WTC11 (cell line): ENCODE measurements at regions not wholly inside any gene's neighbourhood (a gene's known extent, or its start where the extent isn't known, plus 50 kb on each side); places are given as distances from the start of the nearest gene placed in this dataset.

Experiments
- ATAC-seq: fragments of 200-7000 bp; cut with Tn5 transposase; 2 replicates; pipeline ENCODE4 v1.10.0; 2021; ENCODE audit warnings: mild to moderate bottlenecking, moderate library complexity
- CTCF ChIA-PET: fragments of 300-600 bp; sonication (Branson Sonifier 250); formaldehyde crosslinking; loops from one replicate; lab custom pipeline; 2021; ENCODE audit warnings: antibody characterized with exemption; lab: Charles Lee
- POLR2A ChIA-PET: fragments of 350-600 bp; sonication (Branson Sonifier 250); formaldehyde crosslinking; loops from one replicate; lab custom pipeline; 2021; ENCODE audit warnings: antibody characterized with exemption; lab: Charles Lee
- DNase-seq: peaks from one replicate; pipeline ENCODE4 v3.0.0; 2021; ENCODE audit warnings: low spot score
- H3K27ac Mint-ChIP-seq: 2 replicates; pipeline ENCODE4 v1.8.0; 2021; ENCODE audit warnings: mixed read lengths
- H3K27me3 Mint-ChIP-seq: 2 replicates; pipeline ENCODE4 v1.8.0; 2021; ENCODE audit warnings: low read depth, mild to moderate bottlenecking, moderate library complexity, mixed read lengths
- H3K36me3 Mint-ChIP-seq: 2 replicates; pipeline ENCODE4 v1.8.0; 2021; ENCODE audit warnings: mixed read lengths
- H3K4me1 Mint-ChIP-seq: 2 replicates; pipeline ENCODE4 v1.8.0; 2022; ENCODE audit warnings: mixed read lengths
- H3K4me3 Mint-ChIP-seq: 2 replicates; pipeline ENCODE4 v1.8.0; 2021; ENCODE audit warnings: mild to moderate bottlenecking, moderate library complexity, mixed read lengths
- H3K9me3 Mint-ChIP-seq: 2 replicates; pipeline ENCODE4 v1.8.0; 2021; ENCODE audit warnings: mixed read lengths
- ELF4 ChIP-seq: sonication (generic); formaldehyde crosslinking; IDR thresholded peaks from 2 replicates; pipeline ENCODE4 v1.8.1; 2022; ENCODE audit warnings: low read depth, mild to moderate bottlenecking, moderate library complexity, missing genetic modification reagents
- ESRRA ChIP-seq: sonication (generic); formaldehyde crosslinking; IDR thresholded peaks from 2 replicates; pipeline ENCODE4 v1.8.1; 2022; ENCODE audit warnings: mild to moderate bottlenecking, missing genetic modification reagents, borderline replicate concordance
- FOXP1 ChIP-seq: sonication (generic); formaldehyde crosslinking; IDR thresholded peaks from 2 replicates; pipeline ENCODE4 v1.8.0; 2022; ENCODE audit warnings: missing genetic modification reagents, mild to moderate bottlenecking, moderate library complexity, borderline replicate concordance
- HMGA2 ChIP-seq: fragments of 250-450 bp; sonication (Bioruptor Pico); IDR thresholded peaks from 2 replicates; pipeline ENCODE4 v1.4.0; 2021; ENCODE audit warnings: mild to moderate bottlenecking, moderate library complexity
- IRF2 ChIP-seq: sonication (generic); formaldehyde crosslinking; IDR thresholded peaks from 2 replicates; pipeline ENCODE4 v1.8.0; 2022; ENCODE audit warnings: low read depth, missing genetic modification reagents, borderline replicate concordance
- NFE2L1 ChIP-seq: sonication (generic); formaldehyde crosslinking; IDR thresholded peaks from 2 replicates; pipeline ENCODE4 v1.8.1; 2023; ENCODE audit warnings: missing genetic modification reagents
- RORB ChIP-seq: fragments of 250-450 bp; sonication (Bioruptor Pico); IDR thresholded peaks from 2 replicates; pipeline ENCODE4 v1.9.0; 2021; ENCODE audit warnings: mild to moderate bottlenecking
- TEAD4 ChIP-seq: sonication (generic); formaldehyde crosslinking; IDR thresholded peaks from 2 replicates; pipeline ENCODE4 v1.8.0; 2022; ENCODE audit warnings: mild to moderate bottlenecking, missing genetic modification reagents
- ZNF317 ChIP-seq: sonication (generic); formaldehyde crosslinking; IDR thresholded peaks from 2 replicates; pipeline ENCODE4 v1.8.1; 2023; ENCODE audit warnings: low read depth, mild to moderate bottlenecking, moderate library complexity, missing genetic modification reagents, borderline replicate concordance
- ZNF671 ChIP-seq: fragments of 250-450 bp; sonication (Bioruptor Pico); IDR thresholded peaks from 2 replicates; pipeline ENCODE4 v1.8.0; 2021; ENCODE audit warnings: mild to moderate bottlenecking
- TF ChIP-seq, protein P1 (sequence below): sonication (generic); formaldehyde crosslinking; IDR thresholded peaks from 2 replicates; pipeline ENCODE4 v1.8.1; 2022; ENCODE audit warnings: mild to moderate bottlenecking, missing genetic modification reagents, moderate library complexity, borderline replicate concordance
- TF ChIP-seq, protein P2 (sequence below): sonication (generic); formaldehyde crosslinking; IDR thresholded peaks from 2 replicates; pipeline ENCODE4 v1.8.0; 2023; ENCODE audit warnings: mild to moderate bottlenecking, missing genetic modification reagents
- TF ChIP-seq, protein P3 (sequence below): fragments of 250-450 bp; sonication (Bioruptor Pico); conservative IDR thresholded peaks from 2 replicates; pipeline ENCODE4 v1.9.0; 2021; ENCODE audit warnings: mild to moderate bottlenecking
- TF ChIP-seq, protein P4 (sequence below): sonication (generic); formaldehyde crosslinking; IDR thresholded peaks from 2 replicates; pipeline ENCODE4 v1.8.0; 2022; ENCODE audit warnings: mild to moderate bottlenecking, missing genetic modification reagents
- TF ChIP-seq, protein P5 (sequence below): fragments of 250-450 bp; sonication (Bioruptor Pico); IDR thresholded peaks from 2 replicates; pipeline ENCODE4 v2.1.2; 2022; ENCODE audit warnings: mild to moderate bottlenecking, moderate library complexity
- TF ChIP-seq, protein P6 (sequence below): sonication (generic); formaldehyde crosslinking; IDR thresholded peaks from 2 replicates; pipeline ENCODE4 v1.8.1; 2023; ENCODE audit warnings: mild to moderate bottlenecking, missing genetic modification reagents, moderate library complexity
- TF ChIP-seq, protein P7 (sequence below): sonication (generic); formaldehyde crosslinking; IDR thresholded peaks from 2 replicates; pipeline ENCODE4 v1.8.0; 2022; ENCODE audit warnings: missing genetic modification reagents
- TF ChIP-seq, protein P8 (sequence below): fragments of 250-450 bp; sonication (Bioruptor Pico); IDR thresholded peaks from 2 replicates; pipeline ENCODE4 v1.9.0; 2021; ENCODE audit warnings: mild to moderate bottlenecking

DNA sequence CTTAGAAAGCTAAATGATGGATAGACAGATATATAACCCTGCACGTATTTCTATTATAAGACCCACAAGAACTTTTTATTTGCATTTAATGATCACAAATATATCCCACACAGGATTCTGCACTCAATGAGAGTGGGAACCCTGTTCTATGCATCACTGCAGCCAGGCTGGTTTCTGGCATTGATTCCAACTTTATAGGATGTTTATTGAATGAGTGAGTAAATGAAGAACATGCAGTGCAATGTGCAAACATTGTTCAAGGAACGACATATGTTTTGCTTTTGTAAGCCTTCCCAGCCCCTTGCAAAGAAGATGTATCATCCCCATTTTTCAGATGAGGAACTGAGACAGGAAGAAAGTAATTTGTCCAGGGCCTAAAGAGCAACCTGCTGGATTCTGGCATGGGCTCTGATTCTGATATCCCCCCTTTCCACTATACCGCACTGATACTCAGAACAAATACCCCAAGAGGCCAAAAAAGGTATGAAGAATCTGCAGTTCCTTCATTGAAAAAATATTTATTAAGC, 246.3 kb downstream of the LACC1 start:
- no peak for ATAC-seq
- Mint-ChIP-seq H3K9me3 (peaks cover 18% of the 10 kb centered on the region), H3K4me3 (no peak overlapping the region), H3K27ac (no peak overlapping the region), H3K27me3 (no peaks in the 10 kb centered on the region), H3K4me1 (no peaks in the 10 kb centered on the region), H3K36me3 (peaks cover 7% of the 10 kb centered on the region)
- POLR2A ChIA-PET = no interaction called here
- no peak for DNase-seq
- CTCF ChIA-PET = no interaction called here
- no peak for TF ChIP-seq ZNF317 (CRISPR knock-in tag)

DNA sequence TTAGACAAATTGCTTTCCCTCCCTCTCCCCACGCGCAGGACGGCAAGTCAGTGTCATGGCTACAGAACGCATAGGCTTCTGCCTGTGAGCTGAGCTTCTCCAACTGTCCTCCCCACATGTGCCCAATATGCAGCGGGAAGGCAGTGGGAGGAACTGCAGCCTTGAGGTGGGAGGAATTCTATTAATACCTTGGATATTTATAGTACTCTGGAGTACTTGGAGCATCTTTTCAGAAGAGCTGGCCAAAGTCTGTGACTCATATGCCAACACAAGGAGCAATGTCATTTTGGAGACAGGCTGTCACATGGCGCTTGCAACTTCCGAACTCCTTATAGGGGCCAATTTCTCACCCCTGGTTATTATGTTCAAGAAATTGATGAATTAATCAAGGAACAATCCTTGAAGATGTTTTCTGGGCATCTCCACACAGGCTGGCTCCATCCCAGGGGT, 245.0 kb upstream of the SERP2 start:
- Mint-ChIP-seq H3K27me3 (no peaks in the 10 kb centered on the region), H3K4me1 (0 out of 2 replicates have a peak, but pooled peaks cover 5% of the 10 kb centered on the region), H3K9me3 (peaks cover 12% of the 10 kb centered on the region), H3K36me3 (peaks cover 2% of the 10 kb centered on the region; the same call in 1 of the 2 replicates)
- POLR2A ChIA-PET = no interaction called here
- CTCF ChIA-PET = no interaction called here
- no peak for ATAC-seq
- no peak for TF ChIP-seq IRF2 (CRISPR knock-in tag)
- TF ChIP-seq HMGA2 (CRISPR knock-in tag) = no peak
- TF ChIP-seq, protein P1, sequence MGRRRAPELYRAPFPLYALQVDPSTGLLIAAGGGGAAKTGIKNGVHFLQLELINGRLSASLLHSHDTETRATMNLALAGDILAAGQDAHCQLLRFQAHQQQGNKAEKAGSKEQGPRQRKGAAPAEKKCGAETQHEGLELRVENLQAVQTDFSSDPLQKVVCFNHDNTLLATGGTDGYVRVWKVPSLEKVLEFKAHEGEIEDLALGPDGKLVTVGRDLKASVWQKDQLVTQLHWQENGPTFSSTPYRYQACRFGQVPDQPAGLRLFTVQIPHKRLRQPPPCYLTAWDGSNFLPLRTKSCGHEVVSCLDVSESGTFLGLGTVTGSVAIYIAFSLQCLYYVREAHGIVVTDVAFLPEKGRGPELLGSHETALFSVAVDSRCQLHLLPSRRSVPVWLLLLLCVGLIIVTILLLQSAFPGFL = no peak
- TF ChIP-seq, protein P2, sequence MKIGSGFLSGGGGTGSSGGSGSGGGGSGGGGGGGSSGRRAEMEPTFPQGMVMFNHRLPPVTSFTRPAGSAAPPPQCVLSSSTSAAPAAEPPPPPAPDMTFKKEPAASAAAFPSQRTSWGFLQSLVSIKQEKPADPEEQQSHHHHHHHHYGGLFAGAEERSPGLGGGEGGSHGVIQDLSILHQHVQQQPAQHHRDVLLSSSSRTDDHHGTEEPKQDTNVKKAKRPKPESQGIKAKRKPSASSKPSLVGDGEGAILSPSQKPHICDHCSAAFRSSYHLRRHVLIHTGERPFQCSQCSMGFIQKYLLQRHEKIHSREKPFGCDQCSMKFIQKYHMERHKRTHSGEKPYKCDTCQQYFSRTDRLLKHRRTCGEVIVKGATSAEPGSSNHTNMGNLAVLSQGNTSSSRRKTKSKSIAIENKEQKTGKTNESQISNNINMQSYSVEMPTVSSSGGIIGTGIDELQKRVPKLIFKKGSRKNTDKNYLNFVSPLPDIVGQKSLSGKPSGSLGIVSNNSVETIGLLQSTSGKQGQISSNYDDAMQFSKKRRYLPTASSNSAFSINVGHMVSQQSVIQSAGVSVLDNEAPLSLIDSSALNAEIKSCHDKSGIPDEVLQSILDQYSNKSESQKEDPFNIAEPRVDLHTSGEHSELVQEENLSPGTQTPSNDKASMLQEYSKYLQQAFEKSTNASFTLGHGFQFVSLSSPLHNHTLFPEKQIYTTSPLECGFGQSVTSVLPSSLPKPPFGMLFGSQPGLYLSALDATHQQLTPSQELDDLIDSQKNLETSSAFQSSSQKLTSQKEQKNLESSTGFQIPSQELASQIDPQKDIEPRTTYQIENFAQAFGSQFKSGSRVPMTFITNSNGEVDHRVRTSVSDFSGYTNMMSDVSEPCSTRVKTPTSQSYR (CRISPR knock-in tag) = no peak
- TF ChIP-seq, protein P3, sequence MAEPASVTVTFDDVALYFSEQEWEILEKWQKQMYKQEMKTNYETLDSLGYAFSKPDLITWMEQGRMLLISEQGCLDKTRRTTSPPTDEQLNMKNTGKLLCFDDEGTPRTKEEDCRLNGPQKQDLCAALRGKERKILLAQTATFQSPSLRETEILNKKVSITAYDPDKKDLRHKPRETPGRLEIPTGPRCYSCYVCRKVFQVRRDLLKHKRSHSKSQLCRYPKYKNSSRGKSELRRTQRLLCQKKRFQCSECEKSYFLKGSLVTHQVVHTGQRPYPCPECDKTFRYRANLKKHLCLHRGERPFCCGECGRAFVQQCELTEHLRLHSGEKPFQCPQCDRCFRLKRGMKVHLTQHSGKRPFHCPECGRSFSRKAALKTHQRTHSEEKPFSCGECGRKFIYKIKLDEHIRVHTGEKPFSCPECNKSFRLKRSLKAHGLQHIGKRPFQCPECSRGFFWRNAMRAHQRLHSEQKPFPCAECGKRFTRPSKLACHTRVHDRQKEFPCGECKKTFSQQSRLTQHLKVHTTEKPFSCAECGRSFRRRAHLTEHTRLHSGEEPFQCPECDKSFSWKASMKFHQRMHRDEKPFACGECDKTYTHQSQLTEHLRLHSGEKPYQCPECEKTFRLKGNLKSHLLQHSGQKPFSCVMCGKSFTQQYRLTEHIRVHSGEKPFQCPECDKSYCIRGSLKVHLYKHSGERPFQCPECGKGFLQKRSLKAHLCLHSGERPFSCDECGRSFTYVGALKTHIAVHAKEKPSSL = no peak
- TF ChIP-seq, protein P4, sequence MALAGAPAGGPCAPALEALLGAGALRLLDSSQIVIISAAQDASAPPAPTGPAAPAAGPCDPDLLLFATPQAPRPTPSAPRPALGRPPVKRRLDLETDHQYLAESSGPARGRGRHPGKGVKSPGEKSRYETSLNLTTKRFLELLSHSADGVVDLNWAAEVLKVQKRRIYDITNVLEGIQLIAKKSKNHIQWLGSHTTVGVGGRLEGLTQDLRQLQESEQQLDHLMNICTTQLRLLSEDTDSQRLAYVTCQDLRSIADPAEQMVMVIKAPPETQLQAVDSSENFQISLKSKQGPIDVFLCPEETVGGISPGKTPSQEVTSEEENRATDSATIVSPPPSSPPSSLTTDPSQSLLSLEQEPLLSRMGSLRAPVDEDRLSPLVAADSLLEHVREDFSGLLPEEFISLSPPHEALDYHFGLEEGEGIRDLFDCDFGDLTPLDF (CRISPR knock-in tag) = no peak
- TF ChIP-seq, protein P5, sequence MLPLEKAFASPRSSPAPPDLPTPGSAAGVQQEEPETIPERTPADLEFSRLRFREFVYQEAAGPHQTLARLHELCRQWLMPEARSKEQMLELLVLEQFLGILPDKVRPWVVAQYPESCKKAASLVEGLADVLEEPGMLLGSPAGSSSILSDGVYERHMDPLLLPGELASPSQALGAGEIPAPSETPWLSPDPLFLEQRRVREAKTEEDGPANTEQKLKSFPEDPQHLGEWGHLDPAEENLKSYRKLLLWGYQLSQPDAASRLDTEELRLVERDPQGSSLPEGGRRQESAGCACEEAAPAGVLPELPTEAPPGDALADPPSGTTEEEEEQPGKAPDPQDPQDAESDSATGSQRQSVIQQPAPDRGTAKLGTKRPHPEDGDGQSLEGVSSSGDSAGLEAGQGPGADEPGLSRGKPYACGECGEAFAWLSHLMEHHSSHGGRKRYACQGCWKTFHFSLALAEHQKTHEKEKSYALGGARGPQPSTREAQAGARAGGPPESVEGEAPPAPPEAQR = no peak
- no peak for TF ChIP-seq TEAD4
- TF ChIP-seq, protein P6, sequence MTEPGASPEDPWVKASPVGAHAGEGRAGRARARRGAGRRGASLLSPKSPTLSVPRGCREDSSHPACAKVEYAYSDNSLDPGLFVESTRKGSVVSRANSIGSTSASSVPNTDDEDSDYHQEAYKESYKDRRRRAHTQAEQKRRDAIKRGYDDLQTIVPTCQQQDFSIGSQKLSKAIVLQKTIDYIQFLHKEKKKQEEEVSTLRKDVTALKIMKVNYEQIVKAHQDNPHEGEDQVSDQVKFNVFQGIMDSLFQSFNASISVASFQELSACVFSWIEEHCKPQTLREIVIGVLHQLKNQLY = no peak
- TF ChIP-seq RORB (CRISPR knock-in tag) = no peak
- TF ChIP-seq ZNF671 (CRISPR knock-in tag) = no peak
- TF ChIP-seq NFE2L1 = no peak
- TF ChIP-seq, protein P7, sequence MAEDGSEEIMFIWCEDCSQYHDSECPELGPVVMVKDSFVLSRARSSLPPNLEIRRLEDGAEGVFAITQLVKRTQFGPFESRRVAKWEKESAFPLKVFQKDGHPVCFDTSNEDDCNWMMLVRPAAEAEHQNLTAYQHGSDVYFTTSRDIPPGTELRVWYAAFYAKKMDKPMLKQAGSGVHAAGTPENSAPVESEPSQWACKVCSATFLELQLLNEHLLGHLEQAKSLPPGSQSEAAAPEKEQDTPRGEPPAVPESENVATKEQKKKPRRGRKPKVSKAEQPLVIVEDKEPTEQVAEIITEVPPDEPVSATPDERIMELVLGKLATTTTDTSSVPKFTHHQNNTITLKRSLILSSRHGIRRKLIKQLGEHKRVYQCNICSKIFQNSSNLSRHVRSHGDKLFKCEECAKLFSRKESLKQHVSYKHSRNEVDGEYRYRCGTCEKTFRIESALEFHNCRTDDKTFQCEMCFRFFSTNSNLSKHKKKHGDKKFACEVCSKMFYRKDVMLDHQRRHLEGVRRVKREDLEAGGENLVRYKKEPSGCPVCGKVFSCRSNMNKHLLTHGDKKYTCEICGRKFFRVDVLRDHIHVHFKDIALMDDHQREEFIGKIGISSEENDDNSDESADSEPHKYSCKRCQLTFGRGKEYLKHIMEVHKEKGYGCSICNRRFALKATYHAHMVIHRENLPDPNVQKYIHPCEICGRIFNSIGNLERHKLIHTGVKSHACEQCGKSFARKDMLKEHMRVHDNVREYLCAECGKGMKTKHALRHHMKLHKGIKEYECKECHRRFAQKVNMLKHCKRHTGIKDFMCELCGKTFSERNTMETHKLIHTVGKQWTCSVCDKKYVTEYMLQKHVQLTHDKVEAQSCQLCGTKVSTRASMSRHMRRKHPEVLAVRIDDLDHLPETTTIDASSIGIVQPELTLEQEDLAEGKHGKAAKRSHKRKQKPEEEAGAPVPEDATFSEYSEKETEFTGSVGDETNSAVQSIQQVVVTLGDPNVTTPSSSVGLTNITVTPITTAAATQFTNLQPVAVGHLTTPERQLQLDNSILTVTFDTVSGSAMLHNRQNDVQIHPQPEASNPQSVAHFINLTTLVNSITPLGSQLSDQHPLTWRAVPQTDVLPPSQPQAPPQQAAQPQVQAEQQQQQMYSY (CRISPR knock-in tag) = no peak
- TF ChIP-seq ELF4 (CRISPR knock-in tag) = no peak
- TF ChIP-seq, protein P8, sequence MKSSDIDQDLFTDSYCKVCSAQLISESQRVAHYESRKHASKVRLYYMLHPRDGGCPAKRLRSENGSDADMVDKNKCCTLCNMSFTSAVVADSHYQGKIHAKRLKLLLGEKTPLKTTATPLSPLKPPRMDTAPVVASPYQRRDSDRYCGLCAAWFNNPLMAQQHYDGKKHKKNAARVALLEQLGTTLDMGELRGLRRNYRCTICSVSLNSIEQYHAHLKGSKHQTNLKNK (CRISPR knock-in tag) = no peak
- no peak for TF ChIP-seq FOXP1 (CRISPR knock-in tag)
- no peak for TF ChIP-seq ESRRA (CRISPR knock-in tag)
- TF ChIP-seq, all 79 proteins: peak for 0
- H3K27ac Mint-ChIP-seq = no peak overlapping the region
- H3K4me3 Mint-ChIP-seq = no peak overlapping the region
- DNase-seq = no peak
